Amniotic epithelial cell (primary cell): ENCODE measurements at regions not wholly inside any gene's neighbourhood (a gene's known extent, or its start where the extent isn't known, plus 50 kb on each side); places are given as distances from the start of the nearest gene placed in this dataset.
"Not testable (repeated sequence)": the region's sequence is repeated elsewhere in the genome, so short reads cannot be mapped to it uniquely, and the experiment has no call there.

ENCODE experiments used
- DNase-seq: peaks from one replicate; pipeline ENCODE4 v3.0.0-alpha.2; 2010; ENCODE audit warnings: low read depth

- no peak for DNase-seq
Observed at GRCh38 chr6:27136978-27137814, 110.3 kb upstream of the PRSS16 start.

DNA sequence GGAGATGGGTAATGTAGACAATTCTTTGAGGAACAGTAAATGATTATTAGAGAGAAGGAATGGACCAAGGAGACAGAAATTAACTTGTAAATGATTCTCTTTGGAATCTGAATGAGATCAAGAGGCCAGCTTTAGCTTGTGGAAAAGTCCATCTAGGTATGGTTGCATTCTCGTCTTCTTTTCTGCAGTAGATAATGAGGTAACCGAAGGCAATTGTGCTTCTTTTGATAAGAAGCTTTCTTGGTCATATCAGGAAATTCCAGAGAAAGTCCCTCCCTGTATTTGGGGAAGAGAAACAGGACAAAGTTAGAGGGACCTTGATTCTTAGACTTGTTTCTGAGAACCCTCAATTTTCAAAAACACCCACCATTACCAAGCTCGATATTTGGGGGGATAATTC is 109.1 kb upstream of the PRSS16 start:
- DNase-seq = no peak

- DNase-seq = peak; percentile 40
Observed at GRCh38 chr6:27138837-27139755, 108.4 kb upstream of the PRSS16 start.

DNA sequence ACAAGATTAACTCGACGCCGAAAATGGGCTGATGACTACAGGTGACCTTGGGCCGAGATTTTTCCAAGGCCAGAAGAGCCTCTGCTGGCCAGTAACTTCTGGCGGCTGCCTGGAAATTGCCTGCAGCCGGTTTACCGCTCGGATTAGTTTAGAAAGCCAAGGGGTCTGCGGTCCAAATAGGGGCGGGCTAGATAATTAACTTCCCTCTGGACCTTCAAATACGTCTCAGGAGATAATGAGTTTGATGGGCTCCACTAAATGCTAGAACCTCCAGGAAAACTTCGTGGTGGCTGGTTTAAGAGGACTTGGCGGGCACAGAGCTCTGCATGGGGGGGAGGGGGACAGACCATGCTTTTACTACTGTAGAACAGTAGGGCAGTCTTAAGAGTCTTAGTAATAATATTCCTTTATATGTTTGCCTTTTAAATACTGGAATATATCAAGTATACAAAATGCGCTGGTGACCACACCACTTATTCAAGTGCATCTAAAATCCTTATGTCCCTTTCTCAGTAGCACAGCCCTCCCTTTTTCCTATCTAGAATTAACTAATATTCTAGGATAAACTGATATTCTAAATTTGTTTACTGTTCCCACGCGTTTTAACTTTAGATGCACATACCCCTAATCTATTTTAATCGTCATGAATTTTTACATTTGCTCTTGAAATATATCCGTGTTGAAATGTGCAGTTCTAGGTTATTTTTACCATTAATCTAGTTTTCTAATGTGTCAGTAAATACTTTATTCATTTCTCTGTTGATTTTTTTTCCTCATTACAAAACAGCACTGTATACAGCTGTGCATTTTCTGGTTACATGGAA is 107.5 kb upstream of the PRSS16 start:
- peak; percentile 16 for DNase-seq

DNA sequence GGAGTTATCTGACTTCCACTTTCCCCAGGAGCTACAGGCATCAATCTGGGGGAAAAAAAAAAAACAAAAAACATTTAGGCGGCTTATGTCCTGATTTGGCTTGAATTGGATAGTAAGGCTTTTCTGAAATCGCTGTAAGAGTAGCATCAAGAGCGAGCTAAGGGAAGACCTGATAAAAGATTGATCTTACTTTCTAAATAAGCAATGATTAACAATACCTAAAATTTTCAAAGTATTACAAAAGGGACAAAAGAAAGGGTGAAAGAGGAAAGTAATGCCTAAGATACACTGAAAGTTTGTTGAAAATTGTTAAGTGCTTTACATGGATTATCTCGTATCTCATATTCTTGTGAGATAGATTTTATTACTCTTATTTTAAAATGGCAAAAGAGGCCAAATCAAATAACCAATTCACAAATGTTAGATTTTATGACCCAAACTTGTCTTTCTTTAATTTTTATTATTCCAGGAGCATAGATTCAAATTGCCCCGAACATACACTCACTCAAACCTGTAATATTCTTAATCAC is 106.4 kb upstream of the PRSS16 start:
- no peak for DNase-seq

GRCh38 chr6:27141529-27142015 is 105.9 kb upstream of the PRSS16 start:
- no peak for DNase-seq

DNA sequence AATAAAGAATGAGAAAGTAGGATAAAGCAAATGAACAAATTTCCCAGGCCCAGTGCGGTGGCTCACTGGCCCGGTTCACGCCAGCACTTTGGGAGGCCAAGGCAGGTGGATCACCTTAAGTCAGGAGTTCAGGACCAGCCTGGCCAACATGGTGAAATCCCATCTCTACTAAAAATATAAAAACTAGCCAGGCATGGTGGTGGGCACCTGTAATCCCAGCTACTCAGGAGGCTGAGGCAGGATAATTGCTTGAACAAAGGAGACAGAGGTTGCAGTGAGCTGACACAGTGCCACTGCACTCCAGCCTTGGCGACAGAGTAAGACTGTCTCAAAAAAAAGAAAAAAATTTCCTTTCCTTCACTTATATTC is 104.5 kb upstream of the PRSS16 start:
- not testable (repeated sequence) for DNase-seq

DNA sequence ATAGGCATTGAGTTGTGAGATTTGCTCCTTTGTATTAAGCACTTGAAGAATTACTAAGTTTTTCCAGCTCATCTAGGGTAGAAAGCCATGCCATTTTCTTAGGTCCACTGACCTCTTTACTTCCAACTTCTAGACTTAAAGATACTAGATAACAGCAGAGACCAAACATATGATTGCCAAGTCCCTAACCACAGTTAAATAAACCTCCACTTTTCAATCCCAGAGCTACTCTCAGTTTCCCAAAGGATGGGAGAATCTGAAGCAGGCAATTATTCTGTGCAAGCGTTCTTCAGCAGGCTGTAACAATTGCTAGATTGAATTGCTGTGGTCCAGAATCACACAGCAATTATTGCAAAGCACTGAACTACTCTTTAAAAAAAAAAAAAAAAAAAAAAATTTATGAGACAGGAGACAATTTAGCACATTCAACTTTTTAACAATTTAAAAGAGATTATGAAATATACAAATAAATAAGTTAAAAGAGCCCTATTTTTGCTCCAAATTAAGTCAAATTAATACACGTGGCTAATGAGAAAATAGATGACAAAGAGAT is 104.0 kb upstream of the PRSS16 start:
- DNase-seq = no peak

- DNase-seq = no peak
Observed at GRCh38 chr6:27144740-27145079, 102.8 kb upstream of the PRSS16 start.

- peak; percentile 92 for DNase-seq
Observed at GRCh38 chr6:27145731-27146455, 101.6 kb upstream of the PRSS16 start.

GRCh38 chr6:27146456-27146705 is 101.1 kb upstream of the PRSS16 start:
- not testable (repeated sequence) for DNase-seq

DNA sequence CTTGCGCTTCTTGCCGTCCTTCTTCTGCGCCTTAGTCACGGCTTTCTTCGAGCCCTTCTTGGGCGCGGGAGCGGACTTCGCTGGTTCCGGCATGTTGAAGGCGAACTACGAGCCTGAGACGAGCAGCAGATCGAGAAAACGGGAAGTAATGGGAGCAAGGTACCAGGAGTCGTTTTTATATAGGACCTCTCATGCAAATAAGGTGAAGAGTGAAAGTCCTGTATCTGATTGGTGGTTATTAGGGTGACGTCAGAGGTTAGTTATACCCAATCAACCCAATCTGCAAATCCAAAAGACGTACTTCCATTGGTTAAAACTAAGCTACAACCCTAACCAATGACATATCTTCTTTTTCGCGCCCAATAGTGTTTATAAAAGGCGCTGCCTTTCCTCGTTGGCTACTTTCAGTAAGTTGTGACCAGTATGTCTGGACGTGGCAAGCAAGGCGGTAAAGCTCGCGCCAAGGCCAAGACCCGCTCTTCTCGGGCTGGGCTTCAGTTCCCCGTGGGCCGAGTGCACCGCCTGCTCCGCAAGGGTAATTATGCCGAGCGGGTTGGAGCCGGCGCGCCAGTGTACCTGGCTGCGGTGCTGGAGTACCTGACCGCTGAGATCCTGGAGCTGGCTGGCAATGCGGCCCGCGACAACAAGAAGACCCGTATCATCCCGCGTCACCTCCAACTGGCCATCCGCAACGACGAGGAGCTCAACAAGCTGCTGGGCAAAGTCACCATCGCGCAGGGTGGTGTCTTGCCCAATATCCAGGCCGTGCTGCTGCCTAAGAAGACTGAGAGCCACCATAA is 100.6 kb upstream of the PRSS16 start:
- DNase-seq = peak; percentile 100

GRCh38 chr6:27148404-27148795 is 99.1 kb upstream of the PRSS16 start:
- DNase-seq = no peak

GRCh38 chr6:27149150-27149549 is 98.4 kb upstream of the PRSS16 start:
- no peak for DNase-seq

DNA sequence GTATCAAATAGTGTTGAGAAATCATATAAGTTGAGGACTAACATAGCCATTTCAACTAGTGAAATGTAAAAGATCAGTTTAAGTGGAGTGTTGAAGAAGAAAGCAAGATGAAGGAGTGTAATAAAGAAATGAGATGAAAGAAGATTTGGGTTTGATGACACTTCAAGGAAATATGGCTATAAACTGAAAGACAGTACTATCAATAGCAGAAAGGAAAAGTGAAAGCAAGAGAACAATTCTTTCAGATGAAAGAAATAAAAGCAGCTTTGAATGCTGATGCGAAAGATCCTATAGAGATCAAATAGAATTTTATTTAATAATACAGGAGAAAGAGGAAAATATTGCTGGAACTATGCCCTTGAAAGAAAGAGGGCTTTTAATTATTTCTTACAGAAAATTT is 92.8 kb upstream of the PRSS16 start:
- no peak for DNase-seq

- no peak for DNase-seq
Observed at GRCh38 chr6:27156874-27157458, 90.5 kb upstream of the PRSS16 start.

DNA sequence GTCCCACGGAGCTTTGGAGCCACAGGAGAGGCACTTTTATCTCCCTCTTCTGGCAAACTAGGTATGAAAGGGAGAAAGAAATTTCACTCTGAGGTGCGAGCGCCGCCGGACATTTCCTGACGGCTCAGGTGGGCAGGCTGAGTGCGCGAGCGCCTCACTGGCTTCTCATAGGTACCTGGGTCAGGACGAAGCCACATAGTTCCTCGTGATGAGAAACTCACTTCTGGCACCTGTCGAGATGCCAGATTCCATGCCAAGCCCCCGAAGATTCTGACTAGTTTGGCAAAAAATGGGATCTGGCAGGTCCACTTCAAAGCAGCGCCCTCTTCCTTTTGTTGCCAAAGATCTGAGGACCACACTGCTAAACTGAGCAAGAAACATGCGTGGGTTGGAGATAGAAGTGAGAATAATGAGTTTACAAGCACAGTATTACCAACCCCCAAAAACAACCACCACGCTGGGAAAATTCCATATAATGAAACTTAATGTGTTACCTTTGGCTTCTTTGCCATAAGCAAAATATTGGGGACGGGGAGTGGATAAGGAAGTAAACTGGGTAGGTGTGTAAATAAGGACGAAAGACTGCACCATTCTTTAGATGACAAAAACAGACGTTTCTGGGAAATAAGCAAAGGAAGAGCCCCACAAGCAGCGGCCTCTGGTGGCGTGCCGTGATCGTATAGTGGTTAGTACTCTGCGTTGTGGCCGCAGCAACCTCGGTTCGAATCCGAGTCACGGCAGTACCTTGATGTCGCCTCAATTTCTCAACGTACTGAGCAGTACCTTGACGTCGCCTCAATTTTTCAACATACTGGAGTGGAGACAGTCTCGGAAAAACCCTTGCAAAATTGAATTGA is 89.8 kb upstream of the PRSS16 start:
- DNase-seq = peak; percentile 63

GRCh38 chr6:27158316-27158643 is 89.2 kb upstream of the PRSS16 start:
- DNase-seq = no peak

DNA sequence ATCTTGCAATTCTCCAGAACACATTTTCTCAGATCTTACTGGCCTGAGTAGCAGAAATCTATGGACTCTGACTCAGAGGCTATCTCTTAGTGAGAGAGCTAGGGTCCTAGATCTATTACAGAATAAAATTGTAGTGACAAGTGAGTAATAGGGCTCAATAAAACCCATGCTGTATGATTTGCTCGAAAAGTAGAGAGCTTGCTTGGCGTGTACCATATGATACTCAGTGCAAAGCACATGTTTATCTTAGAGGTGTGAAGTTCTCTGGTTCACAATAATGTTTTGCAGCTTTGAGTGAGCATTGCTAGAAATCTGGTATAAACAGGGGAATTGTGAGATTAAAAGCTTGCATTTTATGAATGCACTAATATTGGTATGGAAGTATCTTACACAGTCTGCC is 87.8 kb upstream of the PRSS16 start:
- no peak for DNase-seq
